MCF 10A (cell line): ENCODE measurements at regions not wholly inside any gene's neighbourhood (a gene's known extent, or its start where the extent isn't known, plus 50 kb on each side); places are given as distances from the start of the nearest gene placed in this dataset.

Experiments used
- BruUV-seq: library from RNA; stranded (reverse); fragments of 400-500 nt; replicated peaks from 2 replicates; lab custom pipeline; 2021; lab: Mats Ljungman, UMichigan
- CTCF ChIA-PET: fragments of 300-600 bp; sonication (Branson Sonifier 250); formaldehyde crosslinking; extraction: SDS; loops from one replicate; lab custom pipeline; 2021; ENCODE audit warnings: antibody characterized with exemption, inconsistent platforms; lab: Yijun Ruan, JAX
- POLR2A ChIA-PET: fragments of 300-600, 350-650 bp; sonication (Branson Sonifier 250); formaldehyde crosslinking; extraction: SDS; loops from one replicate; lab custom pipeline; 2020; ENCODE audit warnings: antibody characterized with exemption, inconsistent platforms; lab: Yijun Ruan, JAX
- DNase-seq: peaks from one replicate; pipeline ENCODE4 v3.0.0-alpha.2; 2018; ENCODE audit not compliant: unreplicated experiment
- H3K27ac Mint-ChIP-seq: one replicate; pipeline ENCODE4 v1.8.0; 2022; ENCODE audit warnings: mild to moderate bottlenecking, low read depth, mixed read lengths; ENCODE audit not compliant: unreplicated experiment
- H3K27me3 Mint-ChIP-seq: one replicate; pipeline ENCODE4 v1.8.0; 2022; ENCODE audit warnings: mixed read lengths; ENCODE audit not compliant: insufficient read depth, unreplicated experiment
- H3K36me3 Mint-ChIP-seq: one replicate; pipeline ENCODE4 v1.8.0; 2022; ENCODE audit warnings: mild to moderate bottlenecking, moderate library complexity, mixed read lengths; ENCODE audit not compliant: insufficient read depth, unreplicated experiment
- H3K4me1 Mint-ChIP-seq: one replicate; pipeline ENCODE4 v1.8.0; 2022; ENCODE audit warnings: mixed read lengths; ENCODE audit not compliant: insufficient read depth, unreplicated experiment
- H3K4me3 Mint-ChIP-seq: one replicate; pipeline ENCODE4 v1.8.0; 2022; ENCODE audit warnings: mild to moderate bottlenecking, moderate library complexity, mixed read lengths; ENCODE audit not compliant: unreplicated experiment
- H3K9me3 Mint-ChIP-seq: one replicate; pipeline ENCODE4 v1.8.0; 2022; ENCODE audit warnings: mixed read lengths; ENCODE audit not compliant: unreplicated experiment
- CTCF ChIP-seq: fragments of 200-600 bp; IDR thresholded peaks from one replicate; pipeline ENCODE4 v1.8.0; 2022; ENCODE audit warnings: antibody characterized with exemption, mild to moderate bottlenecking; ENCODE audit not compliant: unreplicated experiment
- intact Hi-C: fragments of 100-400 bp; cut with micrococcal nuclease; formaldehyde crosslinking; loops from 2 replicates; pipeline ENCODE4 v1.14.1; 2022

DNA sequence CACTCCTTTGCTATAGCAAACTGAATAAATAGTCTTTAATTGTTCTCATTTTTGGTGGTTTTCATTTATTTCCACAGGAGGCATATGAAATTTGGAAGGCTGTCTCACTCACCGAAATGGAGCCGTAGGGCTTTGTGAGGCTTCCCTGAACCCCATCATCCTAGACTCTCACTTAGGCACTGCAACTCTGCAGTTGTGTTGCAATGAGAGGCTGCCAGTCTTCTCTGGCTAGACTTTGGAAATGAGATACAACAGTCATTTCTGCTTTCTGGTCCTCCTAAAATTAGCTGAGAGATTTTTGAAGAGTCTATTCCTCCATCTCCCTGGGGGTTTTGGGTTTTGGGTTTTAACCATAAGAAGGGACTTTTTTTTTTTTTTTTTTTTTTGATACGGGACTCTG is 146.5 kb downstream of the SH3BGRL start:
- peaks cover 13% of the 10 kb centered on the region for H3K9me3 Mint-ChIP-seq
- intact Hi-C loops = no loop called here
- no peak for DNase-seq
- no peaks in the 10 kb centered on the region for H3K36me3 Mint-ChIP-seq
- no peaks in the 10 kb centered on the region for H3K27me3 Mint-ChIP-seq
- CTCF ChIA-PET = interaction anchor here (0.6 to 0.9 kb wide), 2 partner anchors 29 to 623 kb away, joined by 3 to 5 read pairs; no protein-coding TSS in a partner anchor
- H3K27ac Mint-ChIP-seq = no peak overlapping the region
- no TSS peak for BruUV-seq
- H3K4me1 Mint-ChIP-seq = no peaks in the 10 kb centered on the region
- H3K4me3 Mint-ChIP-seq = no peak overlapping the region
- no peak for TF ChIP-seq CTCF
- POLR2A ChIA-PET = no interaction called here

- ChIA-PET CTCF (no interaction called here), POLR2A (no interaction called here)
- no peak for DNase-seq
- intact Hi-C loops = no loop called here
- Mint-ChIP-seq H3K27me3 (no peaks in the 10 kb centered on the region), H3K4me1 (no peaks in the 10 kb centered on the region), H3K9me3 (peaks cover 5% of the 10 kb centered on the region), H3K4me3 (no peak overlapping the region), H3K27ac (no peak overlapping the region), H3K36me3 (no peaks in the 10 kb centered on the region)
- no TSS peak for BruUV-seq
- TF ChIP-seq CTCF = no peak
These were observed 153.1 kb downstream of the SH3BGRL start for GRCh38 chrX:81354954-81355353.

GRCh38 chrX:81355436-81355835 is 153.5 kb downstream of the SH3BGRL start:
- intact Hi-C loops = no loop called here
- no peak for DNase-seq
- POLR2A ChIA-PET = no interaction called here
- TF ChIP-seq CTCF = no peak
- Mint-ChIP-seq H3K36me3 (no peaks in the 10 kb centered on the region), H3K4me3 (no peak overlapping the region), H3K9me3 (peaks cover 5% of the 10 kb centered on the region), H3K27me3 (no peaks in the 10 kb centered on the region), H3K4me1 (no peaks in the 10 kb centered on the region), H3K27ac (no peak overlapping the region)
- no TSS peak for BruUV-seq
- CTCF ChIA-PET = no interaction called here

- no peak for TF ChIP-seq CTCF
- Mint-ChIP-seq H3K4me3 (no peak overlapping the region), H3K27me3 (no peaks in the 10 kb centered on the region), H3K9me3 (no peaks in the 10 kb centered on the region), H3K4me1 (no peaks in the 10 kb centered on the region), H3K36me3 (no peaks in the 10 kb centered on the region), H3K27ac (no peak overlapping the region)
- ChIA-PET CTCF (interaction anchor here (0.9 to 1.9 kb wide), 3 partner anchors 10 to 165 kb away, joined by 3 to 18 read pairs (median 4); no protein-coding TSS in a partner anchor), POLR2A (no interaction called here)
- BruUV-seq = no TSS peak
- no peak for DNase-seq
- intact Hi-C loops = no loop called here
These were observed 165.4 kb downstream of the SH3BGRL start for GRCh38 chrX:81367291-81367690.
